Mesodermal cell (in vitro differentiated cells): ENCODE measurements at regions not wholly inside any gene's neighbourhood (a gene's known extent, or its start where the extent isn't known, plus 50 kb on each side); places are given as distances from the start of the nearest gene placed in this dataset.

ENCODE experiments used
- H3K27ac ChIP-seq: 2 replicates; pipeline ENCODE4 v1.7.0; 2013; ENCODE audit warnings: mild to moderate bottlenecking, low read depth, low read length, moderate library complexity; ENCODE audit not compliant: severe bottlenecking
- H3K36me3 ChIP-seq: 2 replicates; pipeline ENCODE4 v1.7.1; 2013; ENCODE audit warnings: mild to moderate bottlenecking, low read length, moderate library complexity; ENCODE audit not compliant: control insufficient read depth, insufficient read depth
- H3K4me1 ChIP-seq: one replicate; pipeline ENCODE4 v1.7.1; 2013; ENCODE audit warnings: mild to moderate bottlenecking, low read length; ENCODE audit not compliant: insufficient read depth, control insufficient read depth, poor library complexity, severe bottlenecking
- H3K4me3 ChIP-seq: 2 replicates; pipeline ENCODE4 v1.7.0; 2013; ENCODE audit warnings: low read length, control low read depth, mild to moderate bottlenecking; ENCODE audit not compliant: insufficient read depth, poor library complexity, severe bottlenecking; ENCODE audit errors: extremely low read depth
- H3K9me3 ChIP-seq: 2 replicates; pipeline ENCODE4 v1.7.1; 2013; ENCODE audit warnings: mild to moderate bottlenecking, low read length, moderate library complexity; ENCODE audit not compliant: control insufficient read depth
- WGBS, 2 experiments: methylation state at CpG; one replicate each; pipeline ENCODE4 v1.1.5; 2013; ENCODE audit warnings: missing lambda C conversion rate in 2 of 2; ENCODE audit not compliant: insufficient coverage in 2 of 2; 5-methylcytosine and 5-hydroxymethylcytosine counted together

- no peak overlapping the region for H3K27ac ChIP-seq
- H3K9me3 ChIP-seq, result no peaks in the 10 kb centered on the region
- no CpG with 5 or more reads among the region's 3 CpGs for WGBS, 2 experiments
- H3K4me1 ChIP-seq, result peaks cover 4% of the 10 kb centered on the region
- H3K36me3 ChIP-seq, result no peaks in the 10 kb centered on the region
- no peak overlapping the region for H3K4me3 ChIP-seq
Measured at GRCh38 chr6:140083375-140083774, 708.9 kb upstream of the CITED2 start.

GRCh38 chr6:140082867-140083297 lies 708.4 kb upstream of the CITED2 start:
- no peak overlapping the region for H3K27ac ChIP-seq
- no peak overlapping the region for H3K4me3 ChIP-seq
- peaks cover 4% of the 10 kb centered on the region for H3K4me1 ChIP-seq
- H3K36me3 ChIP-seq, result no peaks in the 10 kb centered on the region
- WGBS, 2 experiments, result 100% methylated on average over 1 of the region's 1 CpG; no CpG with 5 or more reads in 1 of the 2 experiments
- no peaks in the 10 kb centered on the region for H3K9me3 ChIP-seq

GRCh38 chr6:140079328-140079727 lies 704.9 kb upstream of the CITED2 start:
- WGBS, 2 experiments, result 91 to 93% methylated on average over 4 of the region's 5 CpGs
- H3K9me3 ChIP-seq, result no peaks in the 10 kb centered on the region
- H3K36me3 ChIP-seq, result no peaks in the 10 kb centered on the region
- H3K4me1 ChIP-seq, result peaks cover 4% of the 10 kb centered on the region
- H3K4me3 ChIP-seq, result no peak overlapping the region
- H3K27ac ChIP-seq, result no peak overlapping the region

GRCh38 chr6:140078561-140079125 lies 704.2 kb upstream of the CITED2 start:
- 90% methylated on average over 2 of the region's 3 CpGs; no CpG with 5 or more reads in 1 of the 2 experiments for WGBS, 2 experiments
- Histone ChIP-seq H3K4me1 (peaks cover 4% of the 10 kb centered on the region), H3K36me3 (no peaks in the 10 kb centered on the region), H3K27ac (no peak overlapping the region), H3K9me3 (no peaks in the 10 kb centered on the region), H3K4me3 (no peak overlapping the region)

GRCh38 chr6:140077827-140078560 lies 703.5 kb upstream of the CITED2 start:
- 90 to 100% methylated on average over 1 to 2 of the region's 5 CpGs for WGBS, 2 experiments
- Histone ChIP-seq H3K4me3 (no peak overlapping the region), H3K27ac (no peak overlapping the region)

GRCh38 chr6:140076105-140076504 lies 701.7 kb upstream of the CITED2 start:
- no peak overlapping the region for H3K27ac ChIP-seq
- WGBS, 2 experiments, result 100% methylated on average over 1 of the region's 1 CpG

More at GRCh38 chr6:140077827-140078560, 703.5 kb upstream of the CITED2 start:
- H3K9me3 ChIP-seq, result no peaks in the 10 kb centered on the region
- no peaks in the 10 kb centered on the region for H3K36me3 ChIP-seq
- peaks cover 4% of the 10 kb centered on the region for H3K4me1 ChIP-seq

GRCh38 chr6:140073456-140073855 lies 699.0 kb upstream of the CITED2 start:
- H3K36me3 ChIP-seq, result no peaks in the 10 kb centered on the region
- no peaks in the 10 kb centered on the region for H3K9me3 ChIP-seq
- WGBS, 2 experiments, result 100% methylated on average over 1 of the region's 3 CpGs; no CpG with 5 or more reads in 1 of the 2 experiments
- peaks cover under 1% of the 10 kb centered on the region for H3K4me1 ChIP-seq
- H3K4me3 ChIP-seq, result no peak overlapping the region
- no peak overlapping the region for H3K27ac ChIP-seq

More at GRCh38 chr6:140076105-140076504, 701.7 kb upstream of the CITED2 start:
- Histone ChIP-seq H3K36me3 (no peaks in the 10 kb centered on the region), H3K9me3 (no peaks in the 10 kb centered on the region), H3K4me3 (no peak overlapping the region), H3K4me1 (peaks cover 4% of the 10 kb centered on the region)

- no peaks in the 10 kb centered on the region for H3K36me3 ChIP-seq
- whole genome bisulfite sequencing, 2 experiments, result no CpG with 5 or more reads among the region's 1 CpG
- no peaks in the 10 kb centered on the region for H3K9me3 ChIP-seq
- H3K27ac ChIP-seq, result no peak overlapping the region
- H3K4me1 ChIP-seq, result no peaks in the 10 kb centered on the region
- no peak overlapping the region for H3K4me3 ChIP-seq
Measured at GRCh38 chr6:140071601-140072062, 697.2 kb upstream of the CITED2 start.

- no peak overlapping the region for H3K27ac ChIP-seq
- no peaks in the 10 kb centered on the region for H3K36me3 ChIP-seq
- 86 to 94% methylated on average over 2 of the region's 3 CpGs for WGBS, 2 experiments
- H3K4me1 ChIP-seq, result no peaks in the 10 kb centered on the region
- no peak overlapping the region for H3K4me3 ChIP-seq
- no peaks in the 10 kb centered on the region for H3K9me3 ChIP-seq
Measured at GRCh38 chr6:140070846-140071473, 696.5 kb upstream of the CITED2 start.

GRCh38 chr6:140069576-140069975 lies 695.1 kb upstream of the CITED2 start:
- Histone ChIP-seq H3K9me3 (no peaks in the 10 kb centered on the region), H3K36me3 (no peaks in the 10 kb centered on the region), H3K4me1 (no peaks in the 10 kb centered on the region), H3K4me3 (no peak overlapping the region), H3K27ac (no peak overlapping the region)
